ENCODE measurements at regions not wholly inside any gene's neighbourhood (a gene's known extent, or its start where the extent isn't known, plus 50 kb on each side); places are given as distances from the start of the nearest gene placed in this dataset.

DNA sequence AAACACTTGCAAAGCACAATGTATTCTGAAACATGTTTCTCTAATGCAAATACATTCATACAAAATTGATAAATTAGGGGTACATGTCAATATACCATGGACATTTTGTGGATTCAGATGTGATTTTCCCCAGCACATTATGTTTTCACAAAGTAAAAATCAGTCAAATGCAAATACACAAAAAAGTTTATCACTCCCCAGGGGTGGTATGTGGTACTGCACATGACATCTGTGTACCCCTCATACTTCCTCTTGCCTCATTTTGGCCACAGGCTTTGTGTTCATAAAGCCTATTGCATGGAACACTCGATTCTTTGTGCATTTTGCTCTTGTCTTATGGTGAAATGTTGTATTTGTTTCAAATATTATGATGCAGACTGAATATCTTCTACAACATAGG is 116.8 kb upstream of the PDE4D start:
- no peak for TF ChIP-seq CTCF (IDR thresholded peaks at IDR 0.05)
- TF ChIP-seq POLR2A (IDR thresholded peaks at IDR 0.05) = no peak
